ENCODE measurements at regions not wholly inside any gene's neighbourhood (a gene's known extent, or its start where the extent isn't known, plus 50 kb on each side); places are given as distances from the start of the nearest gene placed in this dataset.

- intact Hi-C loops (cut with DNase I), result no loop called here
- DNase-seq (no peak), ATAC-seq (no peak)
- Histone ChIP-seq H3K9me3 (no peaks in the 10 kb centered on the region), H3K27me3 (no peaks in the 10 kb centered on the region), H3K27ac (no peak overlapping the region), H3K4me1 (no peaks in the 10 kb centered on the region), H3K36me3 (no peaks in the 10 kb centered on the region), H3K4me3 (no peak overlapping the region)
- TF ChIP-seq, protein P1, sequence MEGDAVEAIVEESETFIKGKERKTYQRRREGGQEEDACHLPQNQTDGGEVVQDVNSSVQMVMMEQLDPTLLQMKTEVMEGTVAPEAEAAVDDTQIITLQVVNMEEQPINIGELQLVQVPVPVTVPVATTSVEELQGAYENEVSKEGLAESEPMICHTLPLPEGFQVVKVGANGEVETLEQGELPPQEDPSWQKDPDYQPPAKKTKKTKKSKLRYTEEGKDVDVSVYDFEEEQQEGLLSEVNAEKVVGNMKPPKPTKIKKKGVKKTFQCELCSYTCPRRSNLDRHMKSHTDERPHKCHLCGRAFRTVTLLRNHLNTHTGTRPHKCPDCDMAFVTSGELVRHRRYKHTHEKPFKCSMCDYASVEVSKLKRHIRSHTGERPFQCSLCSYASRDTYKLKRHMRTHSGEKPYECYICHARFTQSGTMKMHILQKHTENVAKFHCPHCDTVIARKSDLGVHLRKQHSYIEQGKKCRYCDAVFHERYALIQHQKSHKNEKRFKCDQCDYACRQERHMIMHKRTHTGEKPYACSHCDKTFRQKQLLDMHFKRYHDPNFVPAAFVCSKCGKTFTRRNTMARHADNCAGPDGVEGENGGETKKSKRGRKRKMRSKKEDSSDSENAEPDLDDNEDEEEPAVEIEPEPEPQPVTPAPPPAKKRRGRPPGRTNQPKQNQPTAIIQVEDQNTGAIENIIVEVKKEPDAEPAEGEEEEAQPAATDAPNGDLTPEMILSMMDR (IDR thresholded peaks at IDR 0.05), result no peak
Measured at GRCh38 chr13:82147526-82147925, 1734.7 kb downstream of the SLITRK1 start.

DNA sequence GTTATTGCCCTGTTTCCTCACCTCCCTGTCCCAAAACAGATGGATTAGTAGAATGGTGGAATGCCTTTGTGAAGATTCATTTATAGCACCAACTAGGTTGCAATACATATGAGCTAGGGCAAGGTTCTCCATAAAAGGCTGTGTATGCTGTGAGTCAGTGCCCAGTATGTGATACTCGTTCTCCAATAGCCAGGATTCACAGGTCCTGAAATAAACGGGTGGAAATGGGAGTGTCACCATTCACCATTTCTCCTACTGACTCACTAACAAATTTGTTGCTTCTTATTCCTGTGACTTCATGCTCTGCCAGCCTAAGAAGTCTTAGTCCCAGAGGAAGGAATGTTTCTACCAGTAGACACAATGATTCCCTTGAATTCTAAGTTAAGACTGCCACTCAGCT is 1745.4 kb downstream of the SLITRK1 start:
- ATAC-seq (no peak), DNase-seq (no peak)
- Histone ChIP-seq H3K4me1 (no peaks in the 10 kb centered on the region), H3K27me3 (no peaks in the 10 kb centered on the region), H3K9me3 (no peaks in the 10 kb centered on the region), H3K4me3 (no peak overlapping the region), H3K36me3 (no peaks in the 10 kb centered on the region), H3K27ac (no peak overlapping the region)
- intact Hi-C loops (cut with DNase I), result no loop called here
- TF ChIP-seq, protein P1 (IDR thresholded peaks at IDR 0.05), result no peak

- Histone ChIP-seq H3K27me3 (no peaks in the 10 kb centered on the region), H3K36me3 (no peaks in the 10 kb centered on the region), H3K27ac (no peak overlapping the region), H3K4me1 (no peaks in the 10 kb centered on the region), H3K4me3 (no peak overlapping the region), H3K9me3 (no peaks in the 10 kb centered on the region)
- intact Hi-C loops (cut with DNase I), result no loop called here
- ATAC-seq (no peak), DNase-seq (no peak)
- TF ChIP-seq, protein P1 (IDR thresholded peaks at IDR 0.05), result no peak
Measured at GRCh38 chr13:82129281-82129680, 1753.0 kb downstream of the SLITRK1 start.

DNA sequence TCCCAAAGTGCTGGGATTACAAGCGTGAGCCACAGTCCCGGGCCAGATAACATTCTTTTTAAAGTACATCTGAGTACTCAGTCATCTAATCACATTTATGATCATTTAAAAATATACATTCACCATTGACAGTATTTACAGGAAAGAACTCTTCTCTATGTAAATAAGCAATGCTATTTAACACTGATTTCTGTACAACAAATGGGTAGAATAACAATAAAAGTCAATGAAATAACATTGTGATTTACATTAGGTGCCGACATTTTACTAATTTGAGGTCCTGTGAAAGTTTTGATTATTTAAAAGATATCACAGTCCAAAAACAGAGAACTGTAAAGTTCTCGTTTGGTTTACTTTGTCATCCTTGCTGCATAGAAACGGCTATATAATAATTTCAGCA is 1763.7 kb downstream of the SLITRK1 start:
- TF ChIP-seq, protein P1 (IDR thresholded peaks at IDR 0.05), result no peak
- H3K9me3 ChIP-seq, result no peaks in the 10 kb centered on the region
- H3K36me3 ChIP-seq, result no peaks in the 10 kb centered on the region
- DNase-seq (no peak), ATAC-seq (no peak)
- no peak overlapping the region for H3K27ac ChIP-seq
- H3K4me3 ChIP-seq, result no peak overlapping the region
- intact Hi-C loops (cut with DNase I), result no loop called here
- H3K4me1 ChIP-seq, result no peaks in the 10 kb centered on the region
- H3K27me3 ChIP-seq, result no peaks in the 10 kb centered on the region

GRCh38 chr13:82116422-82116989 is 1765.8 kb downstream of the SLITRK1 start:
- Histone ChIP-seq H3K4me1 (no peaks in the 10 kb centered on the region), H3K9me3 (no peaks in the 10 kb centered on the region), H3K27me3 (no peaks in the 10 kb centered on the region), H3K27ac (no peak overlapping the region), H3K36me3 (no peaks in the 10 kb centered on the region), H3K4me3 (no peak overlapping the region)
- TF ChIP-seq, protein P1 (IDR thresholded peaks at IDR 0.05), result no peak
- DNase-seq (no peak), ATAC-seq (no peak)
- intact Hi-C loops (cut with DNase I), result no loop called here

GRCh38 chr13:82115391-82115790 is 1766.9 kb downstream of the SLITRK1 start:
- ATAC-seq, result no peak
- TF ChIP-seq, protein P1 (IDR thresholded peaks at IDR 0.05), result no peak
- DNase-seq, result no peak

More at GRCh38 chr13:82115391-82115790, 1766.9 kb downstream of the SLITRK1 start:
- Histone ChIP-seq H3K27me3 (no peaks in the 10 kb centered on the region), H3K9me3 (no peaks in the 10 kb centered on the region), H3K4me3 (no peak overlapping the region), H3K36me3 (no peaks in the 10 kb centered on the region), H3K27ac (no peak overlapping the region), H3K4me1 (no peaks in the 10 kb centered on the region)
- intact Hi-C loops (cut with DNase I), result no loop called here
